HEK293T (cell line): ENCODE measurements at regions not wholly inside any gene's neighbourhood (a gene's known extent, or its start where the extent isn't known, plus 50 kb on each side); places are given as distances from the start of the nearest gene placed in this dataset.

Experiments used
- CTCF ChIA-PET: fragments of 350-600 bp; formaldehyde crosslinking; extraction: SDS; loops from one replicate; lab custom pipeline; 2021; ENCODE audit warnings: antibody characterized with exemption, inconsistent platforms; lab: Yijun Ruan, JAX
- POLR2A ChIA-PET: fragments of 350-600 bp; formaldehyde crosslinking; extraction: SDS; loops from one replicate; lab custom pipeline; 2020; ENCODE audit warnings: antibody characterized with exemption, inconsistent platforms; lab: Yijun Ruan, JAX
- DNase-seq: peaks from one replicate; pipeline ENCODE4 v3.0.0; 2012; ENCODE audit warnings: mixed read lengths; ENCODE audit errors: extremely low spot score
- ARNT ChIP-seq: fragments of 450-650 bp; IDR thresholded peaks from 2 replicates; pipeline ENCODE4 v1.6.1; 2017; ENCODE audit warnings: mild to moderate bottlenecking
- BHLHE40 ChIP-seq: fragments of 450-650 bp; IDR thresholded peaks from 2 replicates; pipeline ENCODE4 v1.6.1; 2016; ENCODE audit warnings: mild to moderate bottlenecking, moderate library complexity, borderline replicate concordance
- CTBP1 ChIP-seq: fragments of 450-650 bp; IDR thresholded peaks from 2 replicates; pipeline ENCODE4 v1.6.1; 2016; ENCODE audit warnings: borderline replicate concordance
- ELF4 ChIP-seq: fragments of 450-650 bp; IDR thresholded peaks from 2 replicates; pipeline ENCODE4 v1.6.1; 2017; ENCODE audit warnings: antibody characterized with exemption
- FOXA1 ChIP-seq: fragments of 450-650 bp; IDR thresholded peaks from 2 replicates; pipeline ENCODE4 v1.6.1; 2016; ENCODE audit warnings: mild to moderate bottlenecking
- FOXK2 ChIP-seq: fragments of 450-650 bp; IDR thresholded peaks from 2 replicates; pipeline ENCODE4 v1.6.1; 2016; ENCODE audit warnings: mild to moderate bottlenecking
- FOXM1 ChIP-seq: fragments of 450-650 bp; IDR thresholded peaks from 2 replicates; pipeline ENCODE4 v1.6.1; 2017; ENCODE audit warnings: mild to moderate bottlenecking, borderline replicate concordance
- HDGF ChIP-seq: fragments of 450-650 bp; IDR thresholded peaks from 2 replicates; pipeline ENCODE4 v1.6.1; 2017; ENCODE audit warnings: antibody characterized with exemption, borderline replicate concordance
- L3MBTL2 ChIP-seq: fragments of 450-650 bp; conservative IDR thresholded peaks from 2 replicates; pipeline ENCODE4 v1.6.1; 2016; ENCODE audit warnings: mild to moderate bottlenecking
- LEF1 ChIP-seq: fragments of 450-650 bp; IDR thresholded peaks from 2 replicates; pipeline ENCODE4 v1.6.1; 2017; ENCODE audit warnings: mild to moderate bottlenecking, borderline replicate concordance
- NFRKB ChIP-seq: fragments of 450-650 bp; IDR thresholded peaks from 2 replicates; pipeline ENCODE4 v1.6.1; 2016; ENCODE audit warnings: mild to moderate bottlenecking, moderate library complexity
- PKNOX1 ChIP-seq: fragments of 450-650 bp; IDR thresholded peaks from 2 replicates; pipeline ENCODE4 v1.6.1; 2016
- SP1 ChIP-seq: fragments of 450-650 bp; IDR thresholded peaks from 2 replicates; pipeline ENCODE4 v1.6.1; 2017
- SUZ12 ChIP-seq: fragments of 450-650 bp; IDR thresholded peaks from 2 replicates; pipeline ENCODE4 v1.6.1; 2016; ENCODE audit warnings: mild to moderate bottlenecking
- TARDBP ChIP-seq: fragments of 450-650 bp; IDR thresholded peaks from 2 replicates; pipeline ENCODE4 v1.6.1; 2016
- ZNF384 ChIP-seq: fragments of 450-650 bp; IDR thresholded peaks from 2 replicates; pipeline ENCODE4 v1.6.1; 2016

GRCh38 chr13:79194727-79195126 lies 211.3 kb downstream of the RBM26 start:
- no peak for DNase-seq
- CTCF ChIA-PET: no interaction called here
- TF ChIP-seq FOXA1: no peak
- no peak for TF ChIP-seq CTBP1
- no peak for TF ChIP-seq FOXK2
- TF ChIP-seq ZNF384: no peak
- no peak for TF ChIP-seq SP1
- TF ChIP-seq ELF4: no peak
- TF ChIP-seq NFRKB: no peak
- no peak for TF ChIP-seq ARNT
- no peak for TF ChIP-seq LEF1
- TF ChIP-seq L3MBTL2: no peak
- no peak for TF ChIP-seq SUZ12
- TF ChIP-seq BHLHE40: no peak
- TF ChIP-seq PKNOX1: no peak
- TF ChIP-seq TARDBP: no peak
- TF ChIP-seq HDGF: no peak
- no peak for TF ChIP-seq FOXM1
- POLR2A ChIA-PET: no interaction called here

GRCh38 chr13:79194272-79194671 lies 211.8 kb downstream of the RBM26 start:
- DNase-seq: no peak
- ChIA-PET CTCF (no interaction called here), POLR2A (no interaction called here)
- TF ChIP-seq SUZ12 (no peak), NFRKB (no peak), LEF1 (no peak), FOXM1 (no peak), FOXK2 (no peak), CTBP1 (no peak)

GRCh38 chr13:79191501-79191900 lies 214.6 kb downstream of the RBM26 start:
- ChIA-PET POLR2A (no interaction called here), CTCF (no interaction called here)
- DNase-seq: no peak
- TF ChIP-seq SP1 (no peak), L3MBTL2 (no peak), FOXM1 (no peak), FOXA1 (no peak), BHLHE40 (no peak), SUZ12 (no peak), CTBP1 (no peak)

- ChIA-PET POLR2A (no interaction called here), CTCF (no interaction called here)
- TF ChIP-seq FOXA1 (no peak), PKNOX1 (no peak), L3MBTL2 (no peak), FOXM1 (no peak), SP1 (no peak), FOXK2 (no peak), ELF4 (no peak), TARDBP (no peak), BHLHE40 (no peak), HDGF (no peak), ARNT (no peak), LEF1 (no peak), CTBP1 (no peak), NFRKB (no peak), SUZ12 (no peak), ZNF384 (no peak)
- no peak for DNase-seq
Observed at GRCh38 chr13:79190932-79191331, 215.1 kb downstream of the RBM26 start.

GRCh38 chr13:79187917-79188690 lies 218.0 kb downstream of the RBM26 start:
- no peak for DNase-seq
- ChIA-PET POLR2A (no interaction called here), CTCF (no interaction called here)
- TF ChIP-seq ELF4 (no peak), ZNF384 (no peak), SUZ12 (no peak), NFRKB (no peak), ARNT (no peak), CTBP1 (no peak), HDGF (no peak), FOXA1 (no peak), TARDBP (no peak), LEF1 (no peak), L3MBTL2 (no peak), FOXK2 (no peak), BHLHE40 (no peak), PKNOX1 (no peak), SP1 (no peak)

- no peak for DNase-seq
- CTCF ChIA-PET: no interaction called here
- POLR2A ChIA-PET: no interaction called here
- TF ChIP-seq L3MBTL2 (no peak), PKNOX1 (no peak), FOXM1 (no peak), SP1 (no peak), BHLHE40 (no peak), FOXK2 (no peak), SUZ12 (no peak)
Observed at GRCh38 chr13:79185580-79185979, 220.5 kb downstream of the RBM26 start.
